Ectodermal cell (in vitro differentiated cells): ENCODE measurements at regions not wholly inside any gene's neighbourhood (a gene's known extent, or its start where the extent isn't known, plus 50 kb on each side); places are given as distances from the start of the nearest gene placed in this dataset.

Source experiments
- H3K27ac ChIP-seq: 2 replicates; pipeline ENCODE4 v1.7.0; 2013; ENCODE audit warnings: mild to moderate bottlenecking, low read depth, low read length; ENCODE audit not compliant: insufficient read depth, poor library complexity, severe bottlenecking
- H3K27me3 ChIP-seq: 2 replicates; pipeline ENCODE4 v1.7.0; 2013; ENCODE audit warnings: mild to moderate bottlenecking, low read length; ENCODE audit not compliant: insufficient read depth, control insufficient read depth, poor library complexity, severe bottlenecking
- H3K36me3 ChIP-seq: one replicate; pipeline ENCODE4 v1.7.0; 2013; ENCODE audit warnings: low read length; ENCODE audit not compliant: control insufficient read depth, insufficient read depth
- H3K4me1 ChIP-seq: one replicate; pipeline ENCODE4 v1.7.0; 2013; ENCODE audit warnings: low read length; ENCODE audit not compliant: control insufficient read depth, insufficient read depth
- H3K4me3 ChIP-seq: 2 replicates; pipeline ENCODE4 v1.7.0; 2013; ENCODE audit warnings: low read depth, low read length, control low read depth; ENCODE audit not compliant: insufficient read depth
- H3K9me3 ChIP-seq: 2 replicates; pipeline ENCODE4 v1.7.0; 2013; ENCODE audit warnings: mild to moderate bottlenecking, low read length, moderate library complexity; ENCODE audit not compliant: control insufficient read depth
- WGBS, 2 experiments: methylation state at CpG; one replicate each; pipeline ENCODE4 v1.1.7; 2013; ENCODE audit warnings: missing lambda C conversion rate in 2 of 2; 5-methylcytosine and 5-hydroxymethylcytosine counted together

DNA sequence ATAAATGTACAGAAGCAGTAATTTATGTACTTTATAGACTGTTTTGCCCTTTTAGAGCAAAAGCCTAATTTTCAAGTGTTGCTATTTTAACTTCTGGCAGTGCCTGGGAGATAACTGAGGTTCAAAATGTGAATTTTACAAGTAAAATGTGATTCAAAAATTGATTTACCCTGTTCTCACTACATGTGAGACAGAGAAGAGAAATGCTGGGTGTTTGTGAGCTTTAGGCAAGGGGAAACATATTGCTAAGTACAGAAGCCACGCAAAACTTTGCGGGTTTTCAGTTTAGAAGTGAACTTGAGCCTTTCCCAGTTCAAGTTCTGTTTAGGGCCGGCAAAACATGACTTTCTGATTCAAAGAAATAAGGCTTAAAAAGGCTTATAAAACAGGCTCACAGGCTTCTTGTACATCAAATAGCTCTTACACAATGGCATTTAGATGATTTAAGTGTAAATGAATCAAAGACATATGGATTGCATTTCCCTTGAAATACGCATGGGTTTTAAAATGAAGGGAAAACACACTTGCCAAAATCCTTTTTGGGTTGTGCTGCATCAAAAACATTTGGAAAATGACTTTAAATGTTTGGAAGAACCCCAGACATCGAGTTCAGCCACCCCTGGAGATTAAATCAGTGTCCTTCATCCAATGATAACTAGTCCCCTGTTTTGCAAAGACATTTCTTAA lies 370.8 kb upstream of the MEF2C start:
- Histone ChIP-seq H3K27me3 (no peaks in the 10 kb centered on the region), H3K36me3 (no peaks in the 10 kb centered on the region), H3K4me1 (no peaks in the 10 kb centered on the region), H3K27ac (no peak overlapping the region), H3K4me3 (no peak overlapping the region), H3K9me3 (no peaks in the 10 kb centered on the region)
- WGBS, 2 experiments = 96% methylated on average over 5 of the region's 5 CpGs

DNA sequence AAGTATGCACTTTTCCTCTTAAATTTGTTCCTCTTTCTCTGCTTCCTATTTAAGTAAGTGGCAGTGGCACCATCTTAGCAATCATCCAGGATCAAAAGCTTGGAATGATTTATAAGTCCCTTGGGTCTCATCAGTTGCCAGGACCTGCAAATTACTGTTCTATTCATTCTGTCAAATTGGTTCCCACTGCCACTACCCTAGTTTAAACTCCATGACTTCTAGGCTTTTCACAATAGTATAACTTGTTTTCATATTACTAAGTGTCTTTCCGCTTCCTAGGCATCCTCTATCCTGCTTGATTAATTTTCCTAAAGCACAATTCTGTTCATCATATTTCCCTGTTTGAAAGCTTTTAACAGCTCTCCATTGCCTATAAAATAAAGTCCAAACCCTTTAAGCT lies 363.9 kb upstream of the MEF2C start:
- no peaks in the 10 kb centered on the region for H3K36me3 ChIP-seq
- H3K4me3 ChIP-seq = no peak overlapping the region
- no peaks in the 10 kb centered on the region for H3K27me3 ChIP-seq
- H3K27ac ChIP-seq = no peak overlapping the region
- H3K4me1 ChIP-seq = no peaks in the 10 kb centered on the region
- no peaks in the 10 kb centered on the region for H3K9me3 ChIP-seq
- WGBS, 2 experiments = 86 to 96% methylated on average over 1 of the region's 1 CpG

DNA sequence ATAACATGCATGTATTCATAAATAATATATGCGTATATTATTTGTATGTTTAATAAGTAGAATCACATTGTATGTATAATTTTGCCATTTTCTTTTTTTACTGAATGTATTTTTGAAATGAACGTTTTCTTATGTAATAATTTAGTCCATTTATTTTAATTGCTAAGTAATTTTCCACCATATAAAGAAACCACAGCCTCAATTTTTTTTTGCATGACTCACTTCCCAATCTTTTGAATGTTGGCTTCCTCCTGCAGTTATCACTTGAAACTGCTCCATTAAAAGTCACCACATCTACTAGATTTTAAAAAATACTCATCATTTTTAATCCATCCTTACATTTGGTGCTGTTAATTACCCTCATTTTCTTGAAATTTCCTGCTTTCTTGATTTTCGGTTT lies 363.3 kb upstream of the MEF2C start:
- Histone ChIP-seq H3K36me3 (no peaks in the 10 kb centered on the region), H3K4me1 (no peaks in the 10 kb centered on the region), H3K4me3 (no peak overlapping the region), H3K9me3 (no peaks in the 10 kb centered on the region), H3K27me3 (no peaks in the 10 kb centered on the region), H3K27ac (no peak overlapping the region)
- WGBS, 2 experiments = 100% methylated on average over 1 of the region's 3 CpGs; no CpG with 5 or more reads in 1 of the 2 experiments

DNA sequence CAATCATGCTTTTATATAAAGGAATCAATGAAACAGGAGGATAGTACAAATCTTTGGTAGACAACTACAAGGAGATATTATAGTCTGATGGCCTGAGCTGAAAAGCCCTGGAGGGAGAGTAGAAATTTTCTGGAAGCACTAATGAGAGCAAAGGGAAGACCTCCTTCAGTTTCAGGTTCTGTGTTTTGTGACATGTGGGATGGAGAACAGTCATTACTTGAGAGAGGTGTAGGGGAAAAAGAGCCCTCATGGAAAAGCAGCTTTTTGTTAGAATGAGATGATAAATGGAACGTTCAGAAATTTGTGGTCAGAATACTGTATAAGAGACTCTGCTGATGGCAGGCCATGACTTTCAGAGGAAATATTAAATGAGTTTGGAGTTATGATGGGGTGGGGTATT lies 360.6 kb upstream of the MEF2C start:
- H3K36me3 ChIP-seq = no peaks in the 10 kb centered on the region
- no peaks in the 10 kb centered on the region for H3K4me1 ChIP-seq
- no peaks in the 10 kb centered on the region for H3K9me3 ChIP-seq
- no peaks in the 10 kb centered on the region for H3K27me3 ChIP-seq
- H3K27ac ChIP-seq = no peak overlapping the region
- 85 to 91% methylated on average over 1 of the region's 1 CpG for WGBS, 2 experiments
- no peak overlapping the region for H3K4me3 ChIP-seq

DNA sequence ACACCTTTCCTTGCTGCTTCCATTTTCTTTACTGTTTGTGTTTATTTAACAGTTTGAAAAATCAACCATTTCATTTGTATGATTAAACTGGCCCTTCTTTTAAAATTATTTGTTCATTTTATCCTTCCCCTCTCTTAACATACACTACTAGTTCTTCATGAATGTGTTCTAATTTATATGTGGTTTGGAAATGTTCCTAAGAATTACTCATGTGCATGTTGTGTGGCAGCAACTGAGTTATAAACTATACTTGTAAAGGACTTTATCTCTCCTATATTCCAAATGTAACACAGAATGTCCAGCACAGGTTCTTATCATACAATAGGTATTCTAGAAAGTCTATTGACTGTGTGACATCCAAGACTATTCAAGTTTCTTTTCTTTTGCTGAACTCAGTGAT lies 358.2 kb upstream of the MEF2C start:
- no peak overlapping the region for H3K27ac ChIP-seq
- H3K27me3 ChIP-seq = no peaks in the 10 kb centered on the region
- H3K4me3 ChIP-seq = no peak overlapping the region
- no peaks in the 10 kb centered on the region for H3K4me1 ChIP-seq
- H3K36me3 ChIP-seq = no peaks in the 10 kb centered on the region
- no peaks in the 10 kb centered on the region for H3K9me3 ChIP-seq

DNA sequence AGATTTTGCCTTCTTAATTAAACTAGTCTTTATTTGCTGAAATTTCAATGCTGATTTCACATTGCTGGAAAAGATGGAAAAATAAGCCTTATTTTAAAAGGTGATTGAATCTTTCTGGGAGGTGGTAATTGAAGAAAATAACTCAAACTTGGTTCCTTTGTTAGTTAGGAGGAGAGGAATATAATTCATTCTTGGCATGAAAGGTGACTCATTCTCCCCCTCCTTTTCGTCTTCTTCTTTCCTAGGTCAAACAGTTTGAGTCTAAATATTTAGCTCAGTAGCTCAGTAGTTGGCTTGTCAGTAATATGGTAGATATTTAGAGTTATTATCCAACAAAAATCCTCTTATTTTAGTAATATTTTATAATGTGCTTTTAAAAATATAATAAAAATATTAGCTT lies 353.9 kb upstream of the MEF2C start:
- Histone ChIP-seq H3K36me3 (no peaks in the 10 kb centered on the region), H3K4me3 (no peak overlapping the region), H3K4me1 (no peaks in the 10 kb centered on the region), H3K9me3 (no peaks in the 10 kb centered on the region), H3K27me3 (no peaks in the 10 kb centered on the region), H3K27ac (no peak overlapping the region)
- WGBS, 2 experiments = no CpG with 5 or more reads among the region's 1 CpG

DNA sequence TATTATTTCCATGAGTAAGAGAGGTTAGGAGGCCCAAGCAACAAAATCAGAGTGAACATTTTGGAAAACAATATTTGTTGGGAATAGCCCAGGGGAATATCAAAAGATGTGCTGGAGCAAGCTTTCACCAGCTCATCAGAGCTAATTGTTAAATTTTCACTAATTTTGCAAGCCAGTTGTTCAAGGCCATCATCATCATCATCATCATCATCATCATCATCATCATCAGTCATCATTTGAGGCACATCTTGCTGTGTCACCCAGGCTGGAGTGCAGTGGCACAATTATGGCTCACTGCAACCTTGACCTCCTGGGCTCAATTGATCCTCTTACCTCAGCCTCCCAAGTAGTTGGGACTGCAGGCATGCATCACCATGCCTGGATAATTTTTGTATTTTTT lies 350.5 kb upstream of the MEF2C start:
- H3K27me3 ChIP-seq = no peaks in the 10 kb centered on the region
- H3K36me3 ChIP-seq = no peaks in the 10 kb centered on the region
- H3K9me3 ChIP-seq = no peaks in the 10 kb centered on the region
- no peak overlapping the region for H3K4me3 ChIP-seq
- no peak overlapping the region for H3K27ac ChIP-seq
- H3K4me1 ChIP-seq = no peaks in the 10 kb centered on the region

DNA sequence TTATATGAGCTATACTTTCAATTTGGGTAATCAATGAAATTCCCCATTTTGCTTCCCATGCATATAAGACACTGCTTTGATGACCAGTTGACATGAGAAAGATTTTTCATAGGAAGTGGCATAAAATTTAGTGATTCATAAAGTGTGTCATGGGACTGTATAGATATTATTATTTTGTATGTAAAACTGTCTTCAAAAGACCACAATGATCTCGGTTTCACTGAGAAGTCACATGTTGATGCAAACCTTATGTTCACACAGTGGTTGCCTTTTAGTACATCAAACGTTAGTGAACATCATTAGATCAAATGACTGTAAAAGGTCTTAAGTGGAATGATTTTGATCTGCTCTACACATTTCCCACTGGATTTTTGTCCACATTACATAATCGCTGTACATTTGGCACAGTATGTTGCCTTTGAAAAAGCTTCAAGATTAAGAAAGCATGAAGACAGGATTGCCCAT lies 349.2 kb upstream of the MEF2C start:
- H3K27me3 ChIP-seq = no peaks in the 10 kb centered on the region
- no peak overlapping the region for H3K27ac ChIP-seq
- H3K4me3 ChIP-seq = no peak overlapping the region

DNA sequence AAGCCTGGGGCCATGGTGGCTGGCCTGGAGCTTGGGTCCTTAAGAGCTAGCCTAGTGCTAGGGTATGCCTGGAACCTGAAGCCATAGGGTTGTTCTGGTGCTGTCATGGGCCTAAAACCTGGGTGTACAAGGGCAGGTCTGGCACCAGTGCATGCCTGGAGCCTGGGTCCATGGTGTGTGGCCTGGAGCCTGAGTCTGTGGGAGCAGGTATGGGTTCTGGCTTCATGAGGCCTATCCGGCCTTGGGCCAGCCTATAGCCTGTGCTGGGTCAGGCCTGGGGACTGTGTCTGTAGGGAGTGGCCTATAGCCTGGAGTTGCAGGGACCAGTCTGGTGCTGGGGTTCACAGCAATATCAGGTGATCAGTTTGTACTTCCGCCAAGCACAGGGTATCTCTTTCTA lies 347.2 kb upstream of the MEF2C start:
- H3K27me3 ChIP-seq = no peaks in the 10 kb centered on the region
- no peaks in the 10 kb centered on the region for H3K36me3 ChIP-seq
- 91 to 96% methylated on average over 1 to 2 of the region's 2 CpGs for WGBS, 2 experiments
- no peak overlapping the region for H3K4me3 ChIP-seq
- no peak overlapping the region for H3K27ac ChIP-seq
- H3K4me1 ChIP-seq = no peaks in the 10 kb centered on the region
- no peaks in the 10 kb centered on the region for H3K9me3 ChIP-seq

More for the DNA sequence above, 349.2 kb upstream of the MEF2C start:
- H3K4me1 ChIP-seq = no peaks in the 10 kb centered on the region
- 91 to 97% methylated on average over 3 of the region's 3 CpGs for WGBS, 2 experiments
- no peaks in the 10 kb centered on the region for H3K36me3 ChIP-seq
- no peaks in the 10 kb centered on the region for H3K9me3 ChIP-seq

DNA sequence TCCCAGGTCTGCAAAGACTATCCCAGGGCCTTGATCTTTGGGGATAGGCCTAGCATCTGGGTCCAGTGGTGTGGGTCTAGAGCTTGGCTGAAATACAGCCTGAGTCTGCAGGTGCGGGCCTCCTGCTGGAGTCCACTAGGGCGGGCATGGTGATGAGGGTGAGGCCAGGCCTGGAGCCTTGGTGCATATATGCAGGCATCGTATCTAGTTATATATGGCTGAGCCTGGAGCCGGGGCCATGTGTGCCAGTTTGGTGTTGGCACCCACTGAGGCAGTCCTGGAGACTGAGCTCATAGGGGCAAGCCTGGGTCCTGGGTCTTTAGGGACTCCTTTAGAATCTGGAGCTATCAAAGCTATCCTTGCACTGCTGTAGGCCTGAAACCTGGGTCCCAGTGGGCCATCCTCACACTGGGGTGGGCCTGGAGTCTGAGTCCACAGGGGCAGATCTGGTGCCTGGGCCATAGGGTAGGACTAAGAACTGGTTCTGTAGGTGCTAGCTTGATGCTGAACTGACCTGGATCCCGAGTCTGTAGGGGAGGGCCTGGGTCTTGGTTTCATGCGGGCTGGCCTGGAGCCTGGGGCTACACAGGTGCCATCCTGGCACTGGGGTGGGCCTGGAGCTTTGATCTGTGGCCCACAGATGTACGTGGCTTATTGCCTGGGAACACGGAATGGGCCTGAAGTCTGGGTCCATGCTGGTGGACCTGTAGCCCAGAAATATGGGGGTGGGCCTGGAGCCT lies 346.5 kb upstream of the MEF2C start:
- H3K36me3 ChIP-seq = no peaks in the 10 kb centered on the region
- H3K27me3 ChIP-seq = no peaks in the 10 kb centered on the region
- H3K4me3 ChIP-seq = no peak overlapping the region
- no peak overlapping the region for H3K27ac ChIP-seq
- no peaks in the 10 kb centered on the region for H3K9me3 ChIP-seq
- no peaks in the 10 kb centered on the region for H3K4me1 ChIP-seq
- WGBS, 2 experiments = 94 to 97% methylated on average over 8 of the region's 8 CpGs
